ENCODE measurements at regions not wholly inside any gene's neighbourhood (a gene's known extent, or its start where the extent isn't known, plus 50 kb on each side); places are given as distances from the start of the nearest gene placed in this dataset.
"Not testable (repeated sequence)": the region's sequence is repeated elsewhere in the genome, so short reads cannot be mapped to it uniquely, and the experiment has no call there.

DNA sequence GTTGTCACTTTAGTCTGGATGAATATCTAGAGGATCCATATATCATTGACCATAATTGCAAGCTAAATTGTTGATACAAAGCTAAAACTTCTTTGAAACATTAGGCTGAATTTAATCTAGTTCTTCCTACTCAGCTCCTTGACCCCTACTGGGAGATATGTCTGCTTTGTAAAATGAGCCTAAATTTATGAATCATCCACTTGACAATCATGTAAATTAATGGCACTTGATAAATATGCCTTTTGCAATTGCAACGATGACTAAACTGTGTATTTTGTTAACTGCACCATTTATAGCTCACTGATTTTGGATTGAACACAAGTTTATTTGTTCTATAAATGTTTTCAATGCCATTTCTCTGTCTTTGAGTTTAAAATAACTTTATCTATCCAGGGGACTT lies 1616.5 kb upstream of the FLRT2 start:
- no peak overlapping the region for H3K4me3 ChIP-seq (ENCODE audit: low read length)
- ChIA-PET CTCF (no interaction called here), POLR2A (no interaction called here)
- no peak overlapping the region for H3K4me3 Mint-ChIP-seq
- no peak overlapping the region for H3K27ac ChIP-seq (ENCODE audit: low read depth in 1 of 2, low read length in 2 of 2)
- DNase-seq (no peak), ATAC-seq (ENCODE audit: poor library complexity) (no peak)
- no peaks in the 10 kb centered on the region for H3K36me3 ChIP-seq (ENCODE audit: insufficient read depth, low read length)
- H3K4me1 Mint-ChIP-seq (ENCODE audit: low read depth) = no peaks in the 10 kb centered on the region
- no peaks in the 10 kb centered on the region for H3K9me3 ChIP-seq (ENCODE audit: control insufficient read depth in 1 of 2, insufficient read depth in 1 of 2, low read length in 2 of 2)
- H3K27ac Mint-ChIP-seq = no peak overlapping the region
- H3K27me3 ChIP-seq (ENCODE audit: control insufficient read depth in 1 of 2, insufficient read depth in 2 of 2, low read length in 2 of 2) = no peaks in the 10 kb centered on the region
- peaks cover 20% of the 10 kb centered on the region for H3K9me3 Mint-ChIP-seq
- no peaks in the 10 kb centered on the region for H3K4me1 ChIP-seq (ENCODE audit: insufficient read depth, low read length)
- intact Hi-C loops (cut with DNase I, micrococcal nuclease) = no loop called here
- no peaks in the 10 kb centered on the region for H3K36me3 Mint-ChIP-seq (ENCODE audit: low read depth)
- TF ChIP-seq, protein P1, sequence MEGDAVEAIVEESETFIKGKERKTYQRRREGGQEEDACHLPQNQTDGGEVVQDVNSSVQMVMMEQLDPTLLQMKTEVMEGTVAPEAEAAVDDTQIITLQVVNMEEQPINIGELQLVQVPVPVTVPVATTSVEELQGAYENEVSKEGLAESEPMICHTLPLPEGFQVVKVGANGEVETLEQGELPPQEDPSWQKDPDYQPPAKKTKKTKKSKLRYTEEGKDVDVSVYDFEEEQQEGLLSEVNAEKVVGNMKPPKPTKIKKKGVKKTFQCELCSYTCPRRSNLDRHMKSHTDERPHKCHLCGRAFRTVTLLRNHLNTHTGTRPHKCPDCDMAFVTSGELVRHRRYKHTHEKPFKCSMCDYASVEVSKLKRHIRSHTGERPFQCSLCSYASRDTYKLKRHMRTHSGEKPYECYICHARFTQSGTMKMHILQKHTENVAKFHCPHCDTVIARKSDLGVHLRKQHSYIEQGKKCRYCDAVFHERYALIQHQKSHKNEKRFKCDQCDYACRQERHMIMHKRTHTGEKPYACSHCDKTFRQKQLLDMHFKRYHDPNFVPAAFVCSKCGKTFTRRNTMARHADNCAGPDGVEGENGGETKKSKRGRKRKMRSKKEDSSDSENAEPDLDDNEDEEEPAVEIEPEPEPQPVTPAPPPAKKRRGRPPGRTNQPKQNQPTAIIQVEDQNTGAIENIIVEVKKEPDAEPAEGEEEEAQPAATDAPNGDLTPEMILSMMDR (IDR thresholded peaks at IDR 0.05) = no peak
- H3K27me3 Mint-ChIP-seq = no peaks in the 10 kb centered on the region

DNA sequence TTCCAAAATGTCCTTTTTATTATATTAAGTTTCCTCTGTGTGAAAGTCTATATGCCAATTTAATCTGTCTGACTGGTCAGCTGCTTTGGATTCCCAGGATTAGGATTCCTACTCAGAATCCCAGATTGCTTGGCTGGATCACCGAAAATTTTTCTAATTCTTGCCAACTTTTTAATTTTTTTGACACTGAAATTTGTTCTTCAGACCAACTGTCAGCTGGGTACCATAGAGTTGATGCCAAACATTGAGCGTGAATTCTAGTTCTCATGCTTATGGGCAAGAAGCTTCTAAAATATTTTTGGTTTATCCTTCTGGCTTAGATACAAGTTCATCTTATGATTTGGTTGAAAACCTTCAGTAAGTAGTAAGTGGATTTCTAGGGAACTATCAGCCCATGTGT lies 1611.4 kb upstream of the FLRT2 start:
- intact Hi-C loops (cut with DNase I, micrococcal nuclease) = no loop called here
- Mint-ChIP-seq H3K27ac (no peak overlapping the region), H3K4me1 (ENCODE audit: low read depth) (no peaks in the 10 kb centered on the region), H3K36me3 (ENCODE audit: low read depth) (no peaks in the 10 kb centered on the region), H3K9me3 (peaks cover 10% of the 10 kb centered on the region), H3K27me3 (no peaks in the 10 kb centered on the region), H3K4me3 (no peak overlapping the region)
- H3K36me3 ChIP-seq (ENCODE audit: insufficient read depth, low read length) = no peaks in the 10 kb centered on the region
- no peak overlapping the region for H3K4me3 ChIP-seq (ENCODE audit: low read length)
- ATAC-seq (ENCODE audit: poor library complexity) (no peak), DNase-seq (no peak)
- peaks cover 0 to 4% of the 10 kb centered on the region in 2 experiments for H3K9me3 ChIP-seq (ENCODE audit: control insufficient read depth in 1 of 2, insufficient read depth in 1 of 2, low read length in 2 of 2)
- POLR2A ChIA-PET = no interaction called here
- H3K4me1 ChIP-seq (ENCODE audit: insufficient read depth, low read length) = no peaks in the 10 kb centered on the region
- CTCF ChIA-PET = no interaction called here
- TF ChIP-seq, protein P1 (IDR thresholded peaks at IDR 0.05) = no peak
- H3K27me3 ChIP-seq (ENCODE audit: control insufficient read depth in 1 of 2, insufficient read depth in 2 of 2, low read length in 2 of 2) = no peaks in the 10 kb centered on the region
- H3K27ac ChIP-seq (ENCODE audit: low read depth in 1 of 2, low read length in 2 of 2) = no peak overlapping the region

GRCh38 chr14:83919675-83920074 lies 1610.3 kb upstream of the FLRT2 start:
- H3K27me3 ChIP-seq (ENCODE audit: control insufficient read depth in 1 of 2, insufficient read depth in 2 of 2, low read length in 2 of 2); H3K9me3 Mint-ChIP-seq; H3K36me3 ChIP-seq (ENCODE audit: insufficient read depth, low read length); ATAC-seq (ENCODE audit: poor library complexity); H3K27ac ChIP-seq (ENCODE audit: low read depth in 1 of 2, low read length in 2 of 2); H3K4me3 ChIP-seq (ENCODE audit: low read length); CTCF ChIA-PET; POLR2A ChIA-PET; H3K9me3 ChIP-seq (ENCODE audit: control insufficient read depth in 1 of 2, insufficient read depth in 1 of 2, low read length in 2 of 2); H3K4me1 ChIP-seq (ENCODE audit: insufficient read depth, low read length); H3K4me3 Mint-ChIP-seq; H3K4me1 Mint-ChIP-seq (ENCODE audit: low read depth); H3K36me3 Mint-ChIP-seq (ENCODE audit: low read depth); H3K27me3 Mint-ChIP-seq; DNase-seq; H3K27ac Mint-ChIP-seq; intact Hi-C loops (cut with DNase I, micrococcal nuclease): not testable (repeated sequence)

DNA sequence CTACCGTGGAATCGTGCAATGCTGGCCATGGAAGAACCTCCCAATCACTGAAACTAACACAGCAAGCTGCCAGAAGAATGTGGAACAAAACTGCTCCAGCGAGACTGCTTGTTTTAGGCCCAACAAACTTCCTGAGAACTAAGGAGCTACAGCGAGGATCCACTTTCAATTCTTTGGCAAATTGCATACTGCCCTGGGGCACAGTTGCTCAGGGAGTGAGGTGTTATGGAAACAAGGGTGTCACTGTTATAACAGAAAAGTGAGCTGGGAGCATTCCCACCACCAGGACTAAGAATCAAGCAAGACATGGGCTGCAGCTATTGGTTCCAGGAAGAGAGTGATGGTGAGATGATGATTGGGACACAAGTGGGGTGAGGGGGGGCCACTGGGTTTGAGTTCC lies 1606.1 kb upstream of the FLRT2 start:
- ATAC-seq (ENCODE audit: poor library complexity) = no peak
- H3K4me3 Mint-ChIP-seq = no peak overlapping the region
- no peak overlapping the region for H3K27ac Mint-ChIP-seq
- H3K9me3 ChIP-seq (ENCODE audit: control insufficient read depth in 1 of 2, insufficient read depth in 1 of 2, low read length in 2 of 2) = peaks cover 0 to 10% of the 10 kb centered on the region in 2 experiments
- H3K4me3 ChIP-seq (ENCODE audit: low read length) = no peak overlapping the region
- POLR2A ChIA-PET = no interaction called here
- no peaks in the 10 kb centered on the region for H3K27me3 ChIP-seq (ENCODE audit: control insufficient read depth in 1 of 2, insufficient read depth in 2 of 2, low read length in 2 of 2)
- no peaks in the 10 kb centered on the region for H3K4me1 Mint-ChIP-seq (ENCODE audit: low read depth)
- no peaks in the 10 kb centered on the region for H3K36me3 ChIP-seq (ENCODE audit: insufficient read depth, low read length)
- H3K27ac ChIP-seq (ENCODE audit: low read depth in 1 of 2, low read length in 2 of 2) = no peak overlapping the region
- H3K9me3 Mint-ChIP-seq = peaks cover 7% of the 10 kb centered on the region
- H3K36me3 Mint-ChIP-seq (ENCODE audit: low read depth) = no peaks in the 10 kb centered on the region
- H3K4me1 ChIP-seq (ENCODE audit: insufficient read depth, low read length) = no peaks in the 10 kb centered on the region
- TF ChIP-seq, protein P1 (IDR thresholded peaks at IDR 0.05) = no peak
- intact Hi-C loops (cut with DNase I, micrococcal nuclease) = no loop called here
- no peaks in the 10 kb centered on the region for H3K27me3 Mint-ChIP-seq
- DNase-seq = no peak
- CTCF ChIA-PET = no interaction called here

All from CD4-positive, alpha-beta T cell (primary cell).